GM23338 (cell line): ENCODE measurements at regions not wholly inside any gene's neighbourhood (a gene's known extent, or its start where the extent isn't known, plus 50 kb on each side); places are given as distances from the start of the nearest gene placed in this dataset.

Experiments
- ATAC-seq: fragments of 200-7000 bp; cut with Tn5 transposase; 3 replicates; pipeline ENCODE4 v1.9.1; 2020
- DNase-seq: peaks from one replicate; pipeline ENCODE4 v3.0.0-alpha.2; 2015; ENCODE audit warnings: low spot score
- H2AFZ ChIP-seq: fragments of 200-600 bp; sonication (generic); 2 replicates; pipeline ENCODE4 v1.8.0; 2016; ENCODE audit warnings: antibody characterized with exemption, mild to moderate bottlenecking, moderate library complexity
- H3F3A ChIP-seq: fragments of 200-600 bp; sonication (generic); replicated peaks from 2 replicates; pipeline ENCODE4 v1.8.0; 2017; ENCODE audit warnings: antibody characterized with exemption, mixed run types, low read depth
- H3K27ac ChIP-seq: fragments of 200-600 bp; sonication (generic); 2 replicates; pipeline ENCODE4 v1.6.1; 2016; ENCODE audit warnings: low read depth
- H3K27me3 ChIP-seq: fragments of 200-600 bp; sonication (generic); 2 replicates; pipeline ENCODE4 v1.8.0; 2016; ENCODE audit warnings: mild to moderate bottlenecking, mixed run types, moderate library complexity; ENCODE audit not compliant: insufficient read depth
- H3K36me3 ChIP-seq: fragments of 200-600 bp; sonication (generic); 2 replicates; pipeline ENCODE4 v1.8.0; 2016; ENCODE audit warnings: mild to moderate bottlenecking; ENCODE audit not compliant: insufficient read depth
- H3K4me1 ChIP-seq: fragments of 200-600 bp; sonication (generic); 2 replicates; pipeline ENCODE4 v1.8.0; 2016; ENCODE audit warnings: mild to moderate bottlenecking, moderate library complexity; ENCODE audit not compliant: insufficient read depth
- H3K4me2 ChIP-seq: fragments of 200-600 bp; sonication (generic); 2 replicates; pipeline ENCODE4 v1.7.1; 2017; ENCODE audit warnings: mixed run types
- H3K4me3 ChIP-seq: fragments of 200-600 bp; sonication (generic); 2 replicates; pipeline ENCODE4 v1.6.1; 2016; ENCODE audit warnings: mixed run types
- H3K79me2 ChIP-seq: fragments of 200-600 bp; sonication (generic); replicated peaks from 2 replicates; pipeline ENCODE4 v1.8.0; 2017; ENCODE audit warnings: mild to moderate bottlenecking; ENCODE audit not compliant: insufficient read depth
- H3K9me2 ChIP-seq: fragments of 200-600 bp; sonication (generic); 2 replicates; pipeline ENCODE4 v1.8.0; 2017; ENCODE audit not compliant: insufficient read depth
- H4K20me1 ChIP-seq: fragments of 200-600 bp; sonication (generic); replicated peaks from 2 replicates; pipeline ENCODE4 v1.8.0; 2017; ENCODE audit warnings: mild to moderate bottlenecking; ENCODE audit not compliant: insufficient read depth
- H3K27ac Mint-ChIP-seq: 2 replicates; pipeline ENCODE4 v1.8.0; 2020; ENCODE audit warnings: inconsistent platforms, mild to moderate bottlenecking, moderate library complexity, mixed read lengths
- H3K27me3 Mint-ChIP-seq: 3 replicates; pipeline ENCODE4 v1.8.0; 2022; ENCODE audit warnings: low read depth, mild to moderate bottlenecking, moderate library complexity, mixed read lengths, inconsistent platforms; ENCODE audit not compliant: insufficient read depth, poor library complexity
- H3K36me3 Mint-ChIP-seq: 3 replicates; pipeline ENCODE4 v1.8.0; 2021; ENCODE audit warnings: low read depth, mild to moderate bottlenecking, inconsistent platforms, moderate library complexity, mixed read lengths
- H3K4me1 Mint-ChIP-seq: 3 replicates; pipeline ENCODE4 v1.8.0; 2020; ENCODE audit warnings: mild to moderate bottlenecking, inconsistent platforms, mixed read lengths
- H3K4me3 Mint-ChIP-seq: 3 replicates; pipeline ENCODE4 v1.8.0; 2021; ENCODE audit warnings: moderate library complexity, mild to moderate bottlenecking, inconsistent platforms, mixed read lengths
- H3K9me3 Mint-ChIP-seq: 3 replicates; pipeline ENCODE4 v1.8.0; 2020; ENCODE audit warnings: moderate library complexity, mild to moderate bottlenecking, inconsistent platforms, mixed read lengths
- CREB1 ChIP-seq: fragments of 250-450 bp; sonication (Bioruptor Pico); IDR thresholded peaks from 2 replicates; pipeline ENCODE4 v1.5.0; 2020; ENCODE audit warnings: low read depth, mild to moderate bottlenecking, moderate library complexity
- CTCF ChIP-seq, 2 experiments: fragments of 200-600 bp in 1 of 2; sonication (generic) in 1 of 2; conservative IDR thresholded peaks; 2 replicates each; pipeline versions ENCODE4 v1.5.1 to v1.6.1; 2016 to 2017; ENCODE audit warnings: antibody characterized with exemption in 2 of 2, low read depth in 2 of 2, mild to moderate bottlenecking in 2 of 2, moderate library complexity in 1 of 2
- ETS1 ChIP-seq: IDR thresholded peaks from 2 replicates; pipeline ENCODE4 v1.6.1; 2016; ENCODE audit warnings: antibody characterized with exemption
- EZH2 ChIP-seq: fragments of 200-600 bp; sonication (generic); IDR thresholded peaks from one replicate; pipeline ENCODE4 v1.8.0; 2017; ENCODE audit warnings: antibody characterized with exemption, mild to moderate bottlenecking, low read depth; ENCODE audit not compliant: unreplicated experiment
- JUNB ChIP-seq: IDR thresholded peaks from one replicate; pipeline ENCODE4 v1.6.1; 2016; ENCODE audit warnings: antibody characterized with exemption; ENCODE audit not compliant: unreplicated experiment
- NANOG ChIP-seq: IDR thresholded peaks from 2 replicates; pipeline ENCODE4 v1.6.1; 2016; ENCODE audit warnings: antibody characterized with exemption, borderline replicate concordance
- POLR2AphosphoS5 ChIP-seq: IDR thresholded peaks from 2 replicates; pipeline ENCODE4 v1.6.1; 2016; ENCODE audit warnings: antibody characterized with exemption, low read depth
- REST ChIP-seq: IDR thresholded peaks from one replicate; pipeline ENCODE4 v1.6.1; 2018; ENCODE audit warnings: antibody characterized with exemption; ENCODE audit not compliant: unreplicated experiment
- STAT1 ChIP-seq: IDR thresholded peaks from one replicate; pipeline ENCODE4 v1.6.1; 2016; ENCODE audit warnings: antibody characterized with exemption; ENCODE audit not compliant: unreplicated experiment
- ZNF114 ChIP-seq: fragments of 250-450 bp; sonication (Bioruptor Pico); IDR thresholded peaks from 2 replicates; pipeline ENCODE4 v1.5.0; 2020; ENCODE audit warnings: mild to moderate bottlenecking, moderate library complexity
- TF ChIP-seq, protein P1 (sequence below): fragments of 250-450 bp; sonication (Bioruptor Pico); IDR thresholded peaks from 2 replicates; pipeline ENCODE4 v1.5.0; 2020; ENCODE audit warnings: mild to moderate bottlenecking, moderate library complexity

DNA sequence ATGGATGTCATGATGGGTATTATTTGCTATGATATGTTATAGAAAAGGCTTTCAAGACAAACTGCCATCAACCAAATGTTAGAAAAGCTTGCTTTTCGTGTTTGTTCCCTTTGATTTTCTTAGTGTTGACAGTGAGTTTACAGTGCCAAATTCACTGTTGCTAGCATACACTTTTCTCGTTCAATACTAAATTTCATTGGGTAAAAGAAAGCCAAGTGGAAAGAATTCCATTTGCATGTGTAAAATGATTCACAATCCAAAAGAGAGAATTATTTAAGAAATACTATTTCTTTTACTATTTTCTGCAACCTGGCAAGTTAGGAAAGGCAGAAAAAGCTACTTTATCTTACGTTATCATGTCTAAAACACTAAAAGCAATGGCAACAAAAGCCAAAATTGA, 301.4 kb downstream of the OTOL1 start (continued):
- TF ChIP-seq ETS1: no peak
- no peak for TF ChIP-seq NANOG

GRCh38 chr3:161800985-161801559, 304.5 kb downstream of the OTOL1 start:
- Histone ChIP-seq H3K4me2 (no peak overlapping the region), H3K79me2 (no peaks in the 10 kb centered on the region), H4K20me1 (no peaks in the 10 kb centered on the region), H3K36me3 (no peaks in the 10 kb centered on the region), H3K27me3 (no peaks in the 10 kb centered on the region), H3K4me3 (no peak overlapping the region), H2AFZ (no peak overlapping the region), H3F3A (no peaks in the 10 kb centered on the region), H3K27ac (no peak overlapping the region), H3K9me2 (peaks cover 14% of the 10 kb centered on the region), H3K4me1 (no peaks in the 10 kb centered on the region)
- Mint-ChIP-seq H3K36me3 (peaks cover 16% of the 10 kb centered on the region), H3K4me1 (peaks cover 6% of the 10 kb centered on the region; the same call in 1 of the 3 replicates), H3K4me3 (no peak overlapping the region), H3K27me3 (no peaks in the 10 kb centered on the region), H3K9me3 (peaks cover 22% of the 10 kb centered on the region), H3K27ac (no peak overlapping the region)
- ATAC-seq (no peak), DNase-seq (no peak)
- no peak for TF ChIP-seq REST
- no peak for TF ChIP-seq STAT1
- no peak for TF ChIP-seq NANOG
- TF ChIP-seq, protein P1, sequence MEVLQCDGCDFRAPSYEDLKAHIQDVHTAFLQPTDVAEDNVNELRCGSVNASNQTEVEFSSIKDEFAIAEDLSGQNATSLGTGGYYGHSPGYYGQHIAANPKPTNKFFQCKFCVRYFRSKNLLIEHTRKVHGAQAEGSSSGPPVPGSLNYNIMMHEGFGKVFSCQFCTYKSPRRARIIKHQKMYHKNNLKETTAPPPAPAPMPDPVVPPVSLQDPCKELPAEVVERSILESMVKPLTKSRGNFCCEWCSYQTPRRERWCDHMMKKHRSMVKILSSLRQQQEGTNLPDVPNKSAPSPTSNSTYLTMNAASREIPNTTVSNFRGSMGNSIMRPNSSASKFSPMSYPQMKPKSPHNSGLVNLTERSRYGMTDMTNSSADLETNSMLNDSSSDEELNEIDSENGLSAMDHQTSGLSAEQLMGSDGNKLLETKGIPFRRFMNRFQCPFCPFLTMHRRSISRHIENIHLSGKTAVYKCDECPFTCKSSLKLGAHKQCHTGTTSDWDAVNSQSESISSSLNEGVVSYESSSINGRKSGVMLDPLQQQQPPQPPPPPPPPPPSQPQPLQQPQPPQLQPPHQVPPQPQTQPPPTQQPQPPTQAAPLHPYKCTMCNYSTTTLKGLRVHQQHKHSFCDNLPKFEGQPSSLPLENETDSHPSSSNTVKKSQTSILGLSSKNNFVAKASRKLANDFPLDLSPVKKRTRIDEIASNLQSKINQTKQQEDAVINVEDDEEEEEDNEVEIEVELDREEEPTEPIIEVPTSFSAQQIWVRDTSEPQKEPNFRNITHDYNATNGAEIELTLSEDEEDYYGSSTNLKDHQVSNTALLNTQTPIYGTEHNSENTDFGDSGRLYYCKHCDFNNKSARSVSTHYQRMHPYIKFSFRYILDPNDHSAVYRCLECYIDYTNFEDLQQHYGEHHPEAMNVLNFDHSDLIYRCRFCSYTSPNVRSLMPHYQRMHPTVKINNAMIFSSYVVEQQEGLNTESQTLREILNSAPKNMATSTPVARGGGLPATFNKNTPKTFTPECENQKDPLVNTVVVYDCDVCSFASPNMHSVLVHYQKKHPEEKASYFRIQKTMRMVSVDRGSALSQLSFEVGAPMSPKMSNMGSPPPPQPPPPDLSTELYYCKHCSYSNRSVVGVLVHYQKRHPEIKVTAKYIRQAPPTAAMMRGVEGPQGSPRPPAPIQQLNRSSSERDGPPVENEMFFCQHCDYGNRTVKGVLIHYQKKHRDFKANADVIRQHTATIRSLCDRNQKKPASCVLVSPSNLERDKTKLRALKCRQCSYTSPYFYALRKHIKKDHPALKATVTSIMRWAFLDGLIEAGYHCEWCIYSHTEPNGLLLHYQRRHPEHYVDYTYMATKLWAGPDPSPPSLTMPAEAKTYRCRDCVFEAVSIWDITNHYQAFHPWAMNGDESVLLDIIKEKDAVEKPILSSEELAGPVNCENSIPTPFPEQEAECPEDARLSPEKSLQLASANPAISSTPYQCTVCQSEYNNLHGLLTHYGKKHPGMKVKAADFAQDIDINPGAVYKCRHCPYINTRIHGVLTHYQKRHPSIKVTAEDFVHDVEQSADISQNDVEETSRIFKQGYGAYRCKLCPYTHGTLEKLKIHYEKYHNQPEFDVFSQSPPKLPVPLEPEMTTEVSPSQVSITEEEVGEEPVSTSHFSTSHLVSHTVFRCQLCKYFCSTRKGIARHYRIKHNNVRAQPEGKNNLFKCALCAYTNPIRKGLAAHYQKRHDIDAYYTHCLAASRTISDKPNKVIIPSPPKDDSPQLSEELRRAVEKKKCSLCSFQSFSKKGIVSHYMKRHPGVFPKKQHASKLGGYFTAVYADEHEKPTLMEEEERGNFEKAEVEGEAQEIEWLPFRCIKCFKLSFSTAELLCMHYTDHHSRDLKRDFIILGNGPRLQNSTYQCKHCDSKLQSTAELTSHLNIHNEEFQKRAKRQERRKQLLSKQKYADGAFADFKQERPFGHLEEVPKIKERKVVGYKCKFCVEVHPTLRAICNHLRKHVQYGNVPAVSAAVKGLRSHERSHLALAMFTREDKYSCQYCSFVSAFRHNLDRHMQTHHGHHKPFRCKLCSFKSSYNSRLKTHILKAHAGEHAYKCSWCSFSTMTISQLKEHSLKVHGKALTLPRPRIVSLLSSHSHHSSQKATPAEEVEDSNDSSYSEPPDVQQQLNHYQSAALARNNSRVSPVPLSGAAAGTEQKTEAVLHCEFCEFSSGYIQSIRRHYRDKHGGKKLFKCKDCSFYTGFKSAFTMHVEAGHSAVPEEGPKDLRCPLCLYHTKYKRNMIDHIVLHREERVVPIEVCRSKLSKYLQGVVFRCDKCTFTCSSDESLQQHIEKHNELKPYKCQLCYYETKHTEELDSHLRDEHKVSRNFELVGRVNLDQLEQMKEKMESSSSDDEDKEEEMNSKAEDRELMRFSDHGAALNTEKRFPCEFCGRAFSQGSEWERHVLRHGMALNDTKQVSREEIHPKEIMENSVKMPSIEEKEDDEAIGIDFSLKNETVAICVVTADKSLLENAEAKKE (CRISPR knock-in tag): no peak
- TF ChIP-seq POLR2AphosphoS5: no peak
- TF ChIP-seq CREB1 (CRISPR knock-in tag): no peak
- no peak for TF ChIP-seq ZNF114 (CRISPR knock-in tag)
- TF ChIP-seq JUNB: no peak
- TF ChIP-seq CTCF (conservative IDR thresholded peaks at IDR 0.05; ENCODE audit: low read depth in 2 of 2): no peak
- no peak for TF ChIP-seq EZH2
- no peak for TF ChIP-seq ETS1
